ENCODE measurements at regions not wholly inside any gene's neighbourhood (a gene's known extent, or its start where the extent isn't known, plus 50 kb on each side); places are given as distances from the start of the nearest gene placed in this dataset.

- no peak for TF ChIP-seq POLR2A (IDR thresholded peaks at IDR 0.05; ENCODE audit: low read depth)
- TF ChIP-seq CTCF (IDR thresholded peaks at IDR 0.05), result no peak
- TF ChIP-seq POLR2AphosphoS5 (IDR thresholded peaks at IDR 0.05), result no peak
- no peak for TF ChIP-seq EP300 (IDR thresholded peaks at IDR 0.05)
Observed at GRCh38 chr17:14921936-14922335, 343.2 kb downstream of the PMP22 start.

Measured in esophagus muscularis mucosa (tissue), 4 donors.